ENCODE measurements at regions not wholly inside any gene's neighbourhood (a gene's known extent, or its start where the extent isn't known, plus 50 kb on each side); places are given as distances from the start of the nearest gene placed in this dataset.

GRCh38 chr6:56814802-56815201 lies 140.1 kb upstream of the BEND6 start:
- TF ChIP-seq POLR2A (IDR thresholded peaks at IDR 0.05; ENCODE audit: borderline replicate concordance, extremely low read depth, insufficient read depth, insufficient read length) (no peak), POLR2AphosphoS5 (IDR thresholded peaks at IDR 0.05; ENCODE audit: low read depth, low read length) (no peak)
